BLaER1 treated with 17β-estradiol and CSF1 and Interleukin-3, amounts not matched to agents 10 nM and 100 nM (cell line): ENCODE measurements at regions not wholly inside any gene's neighbourhood (a gene's known extent, or its start where the extent isn't known, plus 50 kb on each side); places are given as distances from the start of the nearest gene placed in this dataset.
A peak's percentile ranks its signal among the peaks of the same experiment; 100 is the strongest.

Experiments
- H3K27ac ChIP-seq, 11 experiments: shearing (Covaris generic); formaldehyde crosslinking; 2 replicates each; pipeline ENCODE4 v1.8.1; 2022
- H3K27me3 ChIP-seq, 11 experiments: shearing (Covaris generic); formaldehyde crosslinking; 2 replicates each; pipeline ENCODE4 v1.8.1; 2022
- H3K36me3 ChIP-seq, 11 experiments: shearing (Covaris generic); formaldehyde crosslinking; 2 replicates each; pipeline ENCODE4 v1.8.1; 2022
- H3K4me1 ChIP-seq, 10 experiments: shearing (Covaris generic); formaldehyde crosslinking; 2 replicates each; pipeline ENCODE4 v1.8.1; 2022
- H3K4me2 ChIP-seq, 11 experiments: shearing (Covaris generic); formaldehyde crosslinking; 2 replicates each; pipeline ENCODE4 v1.8.1; 2022
- H3K4me3 ChIP-seq, 10 experiments: shearing (Covaris generic); formaldehyde crosslinking; 2 replicates each; pipeline ENCODE4 v1.8.1; 2022
- H3K9ac ChIP-seq, 11 experiments: shearing (Covaris generic); formaldehyde crosslinking; 2 replicates each; pipeline ENCODE4 v1.8.1; 2022
- H3K9me3 ChIP-seq, 11 experiments: shearing (Covaris generic); formaldehyde crosslinking; replicated peaks in 1 of 11; 2 replicates each; pipeline ENCODE4 v1.8.1; 2022
- H4K20me1 ChIP-seq, 11 experiments: shearing (Covaris generic); formaldehyde crosslinking; 2 replicates each; pipeline ENCODE4 v1.8.1; 2022
- Cebpa-rat ChIP-seq, 11 experiments: shearing (Covaris generic); IDR thresholded peaks; 2 replicates each; pipeline ENCODE4 v1.8.1; 2022

DNA sequence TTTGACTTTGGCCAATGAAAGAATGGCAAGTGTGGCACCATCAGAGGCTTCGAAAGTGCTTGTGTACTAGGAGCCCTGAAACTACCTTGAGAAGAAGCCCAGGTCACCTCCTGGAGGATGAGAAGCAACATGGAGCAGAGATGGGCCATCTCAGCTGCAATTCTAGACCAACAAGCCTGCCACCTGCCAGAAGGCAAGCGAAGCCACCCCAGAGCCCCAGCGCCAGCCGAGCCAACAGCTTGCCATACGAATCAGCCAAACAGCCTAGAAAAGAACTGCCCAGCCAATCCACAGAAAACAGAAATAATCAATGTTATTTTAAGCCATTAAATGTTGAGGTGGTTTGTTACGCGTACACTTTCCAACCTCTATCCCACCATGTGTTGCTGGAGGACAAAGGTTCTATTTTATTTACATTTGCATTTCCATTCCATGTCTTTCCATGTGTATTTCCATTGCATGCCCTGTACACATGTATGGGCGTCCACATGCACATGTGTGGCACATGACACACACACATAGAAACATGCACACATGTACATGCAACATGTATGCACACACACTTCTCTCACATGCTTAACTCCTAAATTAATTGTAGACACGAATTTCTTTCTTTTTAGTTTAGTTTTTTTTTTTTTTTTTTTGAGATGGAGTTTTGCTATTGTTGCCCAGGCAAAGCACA is 144.3 kb upstream of the TNRC6C start:
- H3K36me3 ChIP-seq, result no peaks in the 10 kb centered on the region
- no peak overlapping the region for H3K9ac ChIP-seq
- peaks cover 0 to 9% (median 0%) of the 10 kb centered on the region in 11 experiments; a peak in 1 of 22 replicates for H3K9me3 ChIP-seq
- H3K4me1 ChIP-seq, result peaks cover 0 to 7% (median 0%) of the 10 kb centered on the region in 10 experiments; a peak in 3 of 20 replicates
- H3K27me3 ChIP-seq, result no peaks in the 10 kb centered on the region
- no peak overlapping the region for H3K4me2 ChIP-seq
- TF ChIP-seq Cebpa-rat (IDR thresholded peaks at IDR 0.05), result no peak
- peaks cover 0 to 4% (median 0%) of the 10 kb centered on the region in 11 experiments; a peak in 1 of 22 replicates for H4K20me1 ChIP-seq
- no peak overlapping the region for H3K27ac ChIP-seq
- no peak overlapping the region for H3K4me3 ChIP-seq

DNA sequence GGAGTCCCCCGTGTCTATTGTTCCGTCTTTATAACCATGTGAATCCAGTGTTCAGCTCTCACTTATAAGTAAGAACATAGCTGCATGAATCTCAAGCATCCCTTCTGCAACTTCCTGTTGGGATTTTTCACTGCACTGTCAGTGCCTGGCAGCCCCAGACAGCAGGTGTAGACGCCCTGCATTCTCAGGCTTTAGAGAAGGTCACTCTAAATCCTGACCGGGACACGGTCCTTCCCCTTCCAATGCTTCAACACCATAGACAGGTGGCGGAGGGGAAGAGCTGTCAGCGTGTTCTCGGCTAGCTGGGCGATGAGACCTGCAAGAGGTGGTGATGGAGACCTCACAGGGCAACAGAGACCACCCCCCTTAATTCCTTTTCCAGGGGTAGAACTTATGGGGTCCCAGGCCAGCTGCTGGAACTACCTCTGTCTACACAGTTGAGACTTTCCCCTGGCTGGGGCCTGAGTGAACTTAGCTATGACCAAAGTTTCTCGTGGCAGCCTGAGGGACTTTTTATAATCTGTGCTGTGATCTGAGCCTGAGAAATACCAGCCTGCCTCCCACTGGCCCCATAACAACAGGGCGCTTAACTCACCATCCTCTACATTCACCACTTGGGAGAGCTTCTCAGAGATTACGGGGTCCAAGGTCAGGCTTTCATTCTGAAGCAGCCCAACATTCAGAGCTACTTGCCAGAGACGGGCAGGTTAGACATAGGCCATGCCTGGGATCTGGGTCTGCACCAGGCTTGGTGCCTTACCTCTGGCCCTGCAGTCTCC is 143.2 kb upstream of the TNRC6C start:
- no peak for TF ChIP-seq Cebpa-rat (IDR thresholded peaks at IDR 0.05)

DNA sequence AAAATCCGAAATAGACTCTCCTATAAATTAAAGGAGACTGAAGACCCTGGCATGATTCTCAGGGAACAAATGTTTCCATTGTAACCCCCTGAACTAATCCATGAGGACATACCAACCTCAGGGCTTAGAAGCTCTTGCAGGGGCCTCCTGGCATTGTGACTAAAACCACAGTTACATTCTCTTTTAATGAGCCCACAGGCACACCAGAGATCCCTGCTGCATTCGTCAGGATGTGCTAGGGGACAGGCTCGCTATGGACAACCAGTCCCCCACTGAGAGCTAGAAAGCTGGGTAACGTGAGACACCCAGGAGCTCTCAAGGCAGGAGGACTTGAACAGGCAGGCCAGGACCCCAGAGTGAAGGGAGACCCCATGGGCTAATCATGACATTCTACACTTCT is 140.6 kb upstream of the TNRC6C start:
- H3K27ac ChIP-seq, result no peak overlapping the region
- H3K27me3 ChIP-seq, result peaks cover 0 to 3% (median 0%) of the 10 kb centered on the region in 11 experiments; a peak in 1 of 22 replicates
- peaks cover 0 to 4% (median 0%) of the 10 kb centered on the region in 11 experiments; a peak in 2 of 22 replicates for H4K20me1 ChIP-seq
- H3K36me3 ChIP-seq, result no peaks in the 10 kb centered on the region
- peaks cover 0 to 16% (median 9%) of the 10 kb centered on the region in 10 experiments; a peak in 13 of 20 replicates for H3K4me1 ChIP-seq
- H3K9ac ChIP-seq, result no peak overlapping the region
- no peak overlapping the region for H3K4me3 ChIP-seq
- H3K4me2 ChIP-seq, result no peak overlapping the region
- peaks cover 0 to 5% (median 0%) of the 10 kb centered on the region in 11 experiments; a peak in 1 of 22 replicates for H3K9me3 ChIP-seq
- TF ChIP-seq Cebpa-rat (IDR thresholded peaks at IDR 0.05), result no peak

More for the DNA sequence above, 143.2 kb upstream of the TNRC6C start:
- Histone ChIP-seq H3K27me3 (no peaks in the 10 kb centered on the region), H4K20me1 (peaks cover 0 to 4% (median 0%) of the 10 kb centered on the region in 11 experiments; a peak in 1 of 22 replicates), H3K27ac (no peak overlapping the region), H3K4me2 (no peak overlapping the region), H3K4me1 (peaks cover 0 to 6% (median under 1%) of the 10 kb centered on the region in 10 experiments; a peak in 5 of 20 replicates), H3K4me3 (no peak overlapping the region), H3K9me3 (peaks cover 0 to 9% (median 0%) of the 10 kb centered on the region in 11 experiments; a peak in 1 of 22 replicates), H3K36me3 (no peaks in the 10 kb centered on the region), H3K9ac (no peak overlapping the region)

DNA sequence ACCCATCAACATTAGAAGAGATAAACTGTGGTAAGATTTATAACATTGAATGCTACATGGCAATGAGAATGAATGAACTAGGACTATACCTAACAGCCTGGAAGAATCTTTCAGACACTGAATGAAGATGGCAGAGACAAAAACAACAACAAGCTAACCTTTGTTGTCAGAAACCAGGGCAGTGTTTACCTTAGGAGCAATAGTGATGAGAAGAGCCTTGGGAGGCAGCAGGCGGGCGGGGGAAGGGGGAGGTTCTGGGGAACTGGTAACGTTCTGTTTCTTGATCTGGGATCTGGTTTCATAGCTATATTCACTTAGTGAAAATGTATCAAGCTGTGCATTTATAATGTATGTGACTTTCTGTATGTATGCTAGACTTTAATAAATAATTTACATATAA is 139.0 kb upstream of the TNRC6C start:
- Histone ChIP-seq H3K27ac (no peak overlapping the region), H3K27me3 (peaks cover 0 to 3% (median 0%) of the 10 kb centered on the region in 11 experiments; a peak in 1 of 22 replicates), H3K9ac (no peak overlapping the region), H3K36me3 (no peaks in the 10 kb centered on the region), H3K4me3 (no peak overlapping the region), H3K4me2 (no peak overlapping the region), H3K4me1 (peaks cover 0 to 16% (median 9%) of the 10 kb centered on the region in 10 experiments; a peak in 13 of 20 replicates), H3K9me3 (no peaks in the 10 kb centered on the region), H4K20me1 (peaks cover 0 to 15% (median 0%) of the 10 kb centered on the region in 11 experiments; a peak in 2 of 22 replicates)
- TF ChIP-seq Cebpa-rat (IDR thresholded peaks at IDR 0.05), result no peak

DNA sequence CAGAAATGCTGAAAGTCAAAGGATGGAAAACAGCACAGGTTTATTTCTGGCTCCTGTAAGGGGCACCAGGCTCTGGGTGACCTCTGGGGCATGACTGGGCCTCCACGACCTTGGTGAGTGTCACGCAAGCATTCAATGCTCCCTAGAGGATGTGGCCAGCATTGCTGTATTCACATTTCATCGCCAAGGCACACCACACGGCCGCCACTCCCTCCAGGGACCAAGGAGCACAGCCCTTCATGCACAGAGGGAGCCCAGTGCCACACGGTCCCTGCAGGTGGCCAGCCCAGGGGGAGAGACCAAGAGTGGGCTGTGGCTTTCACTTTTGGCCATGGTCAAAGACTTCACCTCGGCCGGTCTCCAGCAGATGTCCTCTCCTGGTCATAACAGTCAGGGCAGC is 137.4 kb upstream of the TNRC6C start:
- H3K27me3 ChIP-seq, result peaks cover 0 to 10% (median 0%) of the 10 kb centered on the region in 11 experiments; a peak in 3 of 22 replicates
- no peak overlapping the region for H3K4me3 ChIP-seq
- no peaks in the 10 kb centered on the region for H3K36me3 ChIP-seq

DNA sequence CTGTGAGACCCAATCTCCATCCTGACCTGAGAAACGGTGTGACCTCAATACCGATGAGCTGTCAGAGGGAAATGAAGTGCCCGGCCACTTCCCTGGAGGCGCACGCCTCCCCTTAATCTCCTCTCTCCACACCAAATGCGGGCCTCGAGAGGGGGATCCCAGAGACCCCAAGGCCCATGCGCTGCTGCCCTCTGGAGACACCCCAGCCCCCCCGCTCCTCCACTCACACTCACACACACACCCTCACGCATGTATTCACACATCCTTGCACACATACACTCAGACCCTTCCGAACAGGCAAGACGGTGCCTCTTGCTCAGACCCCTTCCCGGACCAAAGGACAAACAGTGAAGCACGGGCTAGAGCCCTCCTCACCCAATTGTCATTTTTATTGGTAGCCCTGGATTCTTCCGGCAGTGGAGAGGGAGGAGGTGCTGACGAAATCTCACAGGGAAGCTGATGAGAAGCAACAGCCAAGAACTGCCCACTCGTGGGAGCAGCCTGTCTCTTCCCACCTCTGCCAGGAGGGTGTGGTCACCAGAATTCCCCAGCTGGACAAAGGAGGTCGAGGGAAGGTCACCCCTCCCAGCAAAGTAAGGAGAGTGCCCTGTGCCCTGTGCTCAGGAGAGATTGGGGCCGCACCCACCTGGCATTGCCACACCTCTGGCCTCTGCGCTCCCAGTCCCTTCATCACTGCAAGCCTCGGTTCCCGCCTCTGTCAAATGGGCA is 136.0 kb upstream of the TNRC6C start:
- Histone ChIP-seq H3K9me3 (no peaks in the 10 kb centered on the region), H3K4me1 (peaks cover 0 to 26% (median 9%) of the 10 kb centered on the region in 10 experiments; a peak in 13 of 20 replicates), H3K27me3 (peaks cover 0 to 12% (median 0%) of the 10 kb centered on the region in 11 experiments; a peak in 3 of 22 replicates), H3K4me3 (no peak overlapping the region), H3K4me2 (no peak overlapping the region), H3K36me3 (no peaks in the 10 kb centered on the region), H4K20me1 (peaks cover 0 to 21% (median 0%) of the 10 kb centered on the region in 11 experiments; a peak in 3 of 22 replicates), H3K9ac (no peak overlapping the region), H3K27ac (no peak overlapping the region)
- TF ChIP-seq Cebpa-rat (IDR thresholded peaks at IDR 0.05), result no peak

More for the DNA sequence above, 137.4 kb upstream of the TNRC6C start:
- no peak for TF ChIP-seq Cebpa-rat (IDR thresholded peaks at IDR 0.05)
- Histone ChIP-seq H3K27ac (no peak overlapping the region), H4K20me1 (peaks cover 0 to 21% (median 0%) of the 10 kb centered on the region in 11 experiments; a peak in 3 of 22 replicates), H3K4me1 (peaks cover 0 to 24% (median 9%) of the 10 kb centered on the region in 10 experiments; a peak in 13 of 20 replicates), H3K9me3 (no peaks in the 10 kb centered on the region), H3K4me2 (peak overlapping the region in 10 of 11 experiments; percentile 2 to 69 (median 58); a peak in 18 of 22 replicates), H3K9ac (peak overlapping the region in 1 of 11 experiments; percentile 25; a peak in 1 of 22 replicates)

DNA sequence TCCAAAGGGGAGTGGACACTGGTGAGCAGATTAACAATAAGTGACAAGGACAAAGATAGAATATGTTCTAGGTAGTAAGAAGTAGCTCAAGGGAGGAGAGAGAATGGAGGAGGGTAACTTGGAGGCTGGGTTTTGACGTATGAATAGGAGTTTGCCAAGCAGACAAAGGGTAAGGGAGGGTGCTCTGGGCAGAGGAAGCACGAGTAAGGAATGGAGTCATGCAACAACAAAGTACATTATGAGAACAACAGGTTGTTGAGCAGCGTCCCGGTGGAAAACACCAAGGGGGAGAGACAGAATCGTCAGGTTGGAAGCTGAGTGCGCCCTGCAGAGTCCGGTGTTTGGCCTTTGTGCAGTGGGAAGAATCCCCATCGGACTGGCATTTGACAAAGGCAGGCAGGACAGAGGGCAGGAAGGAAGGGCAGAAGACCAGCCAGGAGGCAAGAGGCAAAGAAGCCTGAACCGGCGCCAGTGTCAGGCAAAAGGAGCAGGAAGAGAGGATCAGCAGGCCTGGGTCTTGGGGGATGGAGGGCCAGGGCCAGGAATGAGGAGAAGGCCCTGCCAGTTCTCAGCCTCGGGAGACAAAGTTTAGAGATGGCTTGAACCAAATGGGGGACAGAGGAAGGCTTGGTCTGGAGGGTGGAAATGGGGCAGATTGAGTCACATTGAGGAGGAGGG is 134.3 kb upstream of the TNRC6C start:
- Histone ChIP-seq H3K4me1 (peaks cover 0 to 27% (median 9%) of the 10 kb centered on the region in 10 experiments; a peak in 13 of 20 replicates), H3K27ac (no peak overlapping the region), H3K9ac (no peak overlapping the region), H3K9me3 (no peaks in the 10 kb centered on the region), H3K4me3 (no peak overlapping the region), H3K4me2 (no peak overlapping the region), H3K27me3 (peaks cover 0 to 17% (median 0%) of the 10 kb centered on the region in 11 experiments; a peak in 3 of 22 replicates), H3K36me3 (no peaks in the 10 kb centered on the region), H4K20me1 (peaks cover 0 to 21% (median 0%) of the 10 kb centered on the region in 11 experiments; a peak in 3 of 22 replicates)
- TF ChIP-seq Cebpa-rat (IDR thresholded peaks at IDR 0.05), result no peak

DNA sequence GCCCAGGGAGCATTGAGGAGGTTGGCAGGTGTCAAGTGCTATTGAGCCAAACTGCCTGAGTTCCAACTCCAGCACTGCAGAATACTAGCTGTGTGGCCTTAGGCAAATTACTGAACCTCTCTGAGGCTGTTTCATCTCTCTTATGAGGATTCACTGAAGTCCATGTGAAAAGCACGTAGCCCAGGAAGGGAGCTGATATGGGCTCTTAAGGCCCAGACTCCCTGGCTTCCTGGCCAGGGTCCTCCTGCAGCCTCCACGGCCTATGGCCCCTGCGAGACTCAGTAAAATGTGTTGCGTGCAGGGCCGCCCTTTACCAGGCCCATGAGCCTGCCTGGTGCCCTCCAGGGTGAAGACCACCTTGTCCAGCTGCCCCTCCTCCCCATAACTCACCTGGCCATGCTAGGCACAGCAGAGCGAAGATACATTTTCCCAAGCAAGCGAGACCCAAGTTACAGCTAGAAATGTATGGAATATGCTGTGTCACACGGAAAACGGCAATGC is 133.7 kb upstream of the TNRC6C start:
- Histone ChIP-seq H4K20me1 (peaks cover 0 to 21% (median 0%) of the 10 kb centered on the region in 11 experiments; a peak in 3 of 22 replicates), H3K36me3 (no peaks in the 10 kb centered on the region), H3K27ac (no peak overlapping the region), H3K9ac (no peak overlapping the region), H3K4me2 (0 out of 22 replicates have a peak overlapping the region, but pooled peaks of 1 of the 11 experiments have one; percentile 3), H3K4me3 (no peak overlapping the region), H3K4me1 (peaks cover 3 to 32% (median 14%) of the 10 kb centered on the region in 10 experiments), H3K9me3 (no peaks in the 10 kb centered on the region), H3K27me3 (peaks cover 0 to 17% (median 0%) of the 10 kb centered on the region in 11 experiments; a peak in 3 of 22 replicates)
- no peak for TF ChIP-seq Cebpa-rat (IDR thresholded peaks at IDR 0.05)
